Smooth muscle cell of the brain vasculature (primary cell): ENCODE measurements at regions not wholly inside any gene's neighbourhood (a gene's known extent, or its start where the extent isn't known, plus 50 kb on each side); places are given as distances from the start of the nearest gene placed in this dataset.
A peak's percentile ranks its signal among the peaks of the same experiment; 100 is the strongest.

ENCODE experiments used
- DNase-seq: peaks from one replicate; pipeline ENCODE4 v3.0.0-alpha.2; 2012; ENCODE audit warnings: low read depth, low spot score

- DNase-seq = no peak
These were observed 703.6 kb upstream of the NUDT12 start for GRCh38 chr5:104266161-104266560.

- no peak for DNase-seq
These were observed 703.0 kb upstream of the NUDT12 start for GRCh38 chr5:104265531-104266140.

GRCh38 chr5:104247260-104247659 lies 684.7 kb upstream of the NUDT12 start:
- DNase-seq = no peak

GRCh38 chr5:104241046-104241445 lies 678.5 kb upstream of the NUDT12 start:
- DNase-seq = no peak

- no peak for DNase-seq
These were observed 675.0 kb upstream of the NUDT12 start for GRCh38 chr5:104237586-104237985.

GRCh38 chr5:104223885-104224773 lies 661.5 kb upstream of the NUDT12 start:
- DNase-seq = no peak

GRCh38 chr5:104218200-104218599 lies 655.6 kb upstream of the NUDT12 start:
- no peak for DNase-seq

- DNase-seq = no peak
These were observed 650.6 kb upstream of the NUDT12 start for GRCh38 chr5:104213216-104213615.

- DNase-seq = no peak
These were observed 637.2 kb upstream of the NUDT12 start for GRCh38 chr5:104199771-104200170.

GRCh38 chr5:104198156-104198555 lies 635.6 kb upstream of the NUDT12 start:
- DNase-seq = no peak

- peak; percentile 4 for DNase-seq
These were observed 627.3 kb upstream of the NUDT12 start for GRCh38 chr5:104189909-104190308.

- DNase-seq = no peak
These were observed 626.4 kb upstream of the NUDT12 start for GRCh38 chr5:104189031-104189430.

- no peak for DNase-seq
These were observed 625.1 kb upstream of the NUDT12 start for GRCh38 chr5:104187656-104188055.

- no peak for DNase-seq
These were observed 623.9 kb upstream of the NUDT12 start for GRCh38 chr5:104186510-104186909.

- DNase-seq = no peak
These were observed 623.5 kb upstream of the NUDT12 start for GRCh38 chr5:104186100-104186499.

GRCh38 chr5:104184264-104184663 lies 621.7 kb upstream of the NUDT12 start:
- no peak for DNase-seq

GRCh38 chr5:104178829-104179456 lies 616.4 kb upstream of the NUDT12 start:
- peak; percentile 12 for DNase-seq

- no peak for DNase-seq
These were observed 615.5 kb upstream of the NUDT12 start for GRCh38 chr5:104178066-104178465.

- DNase-seq = no peak
These were observed 615.1 kb upstream of the NUDT12 start for GRCh38 chr5:104177651-104178050.

- DNase-seq = no peak
These were observed 610.4 kb upstream of the NUDT12 start for GRCh38 chr5:104172976-104173375.

GRCh38 chr5:104171958-104172690 lies 609.5 kb upstream of the NUDT12 start:
- no peak for DNase-seq

GRCh38 chr5:104170926-104171325 lies 608.3 kb upstream of the NUDT12 start:
- DNase-seq = no peak
